ENCODE measurements at regions not wholly inside any gene's neighbourhood (a gene's known extent, or its start where the extent isn't known, plus 50 kb on each side); places are given as distances from the start of the nearest gene placed in this dataset.

GRCh38 chr14:104514156-104514848 is 65.3 kb upstream of the C14orf180 start:
- DNase-seq (ENCODE audit: low read depth), result no peak

- DNase-seq (ENCODE audit: low read depth), result no peak
Measured at GRCh38 chr14:104515059-104515810, 64.3 kb upstream of the C14orf180 start.

GRCh38 chr14:104515811-104516780 is 63.5 kb upstream of the C14orf180 start:
- no peak for DNase-seq (ENCODE audit: low read depth)

GRCh38 chr14:104516906-104517305 is 62.7 kb upstream of the C14orf180 start:
- no peak for DNase-seq (ENCODE audit: low read depth)

GRCh38 chr14:104517426-104517825 is 62.1 kb upstream of the C14orf180 start:
- no peak for DNase-seq (ENCODE audit: low read depth)

GRCh38 chr14:104517867-104518266 is 61.7 kb upstream of the C14orf180 start:
- DNase-seq (ENCODE audit: low read depth), result no peak

- DNase-seq (ENCODE audit: low read depth), result no peak
Measured at GRCh38 chr14:104518659-104519350, 60.8 kb upstream of the C14orf180 start.

GRCh38 chr14:104519721-104520120 is 59.8 kb upstream of the C14orf180 start:
- no peak for DNase-seq (ENCODE audit: low read depth)

GRCh38 chr14:104520620-104521410 is 58.7 kb upstream of the C14orf180 start:
- no peak for DNase-seq (ENCODE audit: low read depth)

GRCh38 chr14:104521816-104522745 is 57.5 kb upstream of the C14orf180 start:
- no peak for DNase-seq (ENCODE audit: low read depth)

- no peak for DNase-seq (ENCODE audit: low read depth)
Measured at GRCh38 chr14:104522926-104523545, 56.5 kb upstream of the C14orf180 start.

- no peak for DNase-seq (ENCODE audit: low read depth)
Measured at GRCh38 chr14:104523546-104523935, 56.0 kb upstream of the C14orf180 start.

- DNase-seq (ENCODE audit: low read depth), result no peak
Measured at GRCh38 chr14:104524726-104525125, 54.8 kb upstream of the C14orf180 start.

GRCh38 chr14:104526723-104527645 is 52.6 kb upstream of the C14orf180 start:
- no peak for DNase-seq (ENCODE audit: low read depth)

GRCh38 chr14:104527857-104528459 is 51.6 kb upstream of the C14orf180 start:
- DNase-seq (ENCODE audit: low read depth), result no peak

- no peak for DNase-seq (ENCODE audit: low read depth)
Measured at GRCh38 chr14:104528496-104528895, 51.1 kb upstream of the C14orf180 start.

All from stimulated activated CD4-positive, alpha-beta T cell treated with anti-CD3 and anti-CD28 coated beads, Interleukin-2, amount 100 ng/mL, for 4 hours (primary cell).